HUDEP-2 (cell line): ENCODE measurements at regions not wholly inside any gene's neighbourhood (a gene's known extent, or its start where the extent isn't known, plus 50 kb on each side); places are given as distances from the start of the nearest gene placed in this dataset.

Source experiments
- DNase-seq, 76 experiments: peaks; one replicate each; lab custom pipeline; 2025; ENCODE audit not compliant: unreplicated experiment in 76 of 76; lab: John Stamatoyannopoulos, UW

DNA sequence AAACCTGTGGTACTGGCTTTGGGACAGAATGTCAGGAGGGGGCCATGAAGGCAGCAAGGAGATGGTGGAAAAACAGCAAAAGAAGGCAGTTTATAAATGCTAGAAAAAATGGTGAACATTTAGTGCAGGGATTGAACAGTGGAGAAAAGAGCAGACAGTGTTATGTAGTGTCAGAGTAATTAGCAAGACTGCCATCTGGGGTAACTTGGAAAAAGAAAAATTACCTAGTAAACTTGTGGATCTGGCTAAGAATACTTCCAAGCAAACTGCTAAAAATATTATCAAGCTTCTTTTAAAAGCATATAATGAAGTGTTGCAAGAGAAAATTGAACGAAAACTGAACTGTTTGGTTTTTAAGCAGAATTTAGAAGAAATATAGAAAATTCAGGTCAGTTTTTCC, 267.8 kb downstream of the INSIG2 start:
- DNase-seq: no peak

DNA sequence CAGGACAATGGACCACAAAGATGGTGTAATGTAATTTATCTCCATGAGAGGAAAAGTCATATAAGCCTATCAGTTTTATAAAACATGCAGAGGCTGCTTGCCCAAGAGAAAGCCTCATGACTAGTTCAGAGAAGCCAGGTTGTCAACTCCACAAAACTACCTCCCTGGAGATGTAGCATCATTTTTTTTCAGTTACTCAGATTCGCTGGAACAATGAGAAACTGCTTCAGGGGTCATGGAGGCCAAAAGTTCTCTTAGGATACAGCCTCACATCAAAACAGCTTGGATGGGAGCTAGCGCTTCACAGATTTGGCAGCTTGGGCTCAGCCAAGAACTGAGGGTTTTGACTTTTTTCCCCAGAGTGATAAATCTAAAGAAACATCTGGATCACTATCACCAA, 263.5 kb downstream of the INSIG2 start:
- DNase-seq: no peak

DNA sequence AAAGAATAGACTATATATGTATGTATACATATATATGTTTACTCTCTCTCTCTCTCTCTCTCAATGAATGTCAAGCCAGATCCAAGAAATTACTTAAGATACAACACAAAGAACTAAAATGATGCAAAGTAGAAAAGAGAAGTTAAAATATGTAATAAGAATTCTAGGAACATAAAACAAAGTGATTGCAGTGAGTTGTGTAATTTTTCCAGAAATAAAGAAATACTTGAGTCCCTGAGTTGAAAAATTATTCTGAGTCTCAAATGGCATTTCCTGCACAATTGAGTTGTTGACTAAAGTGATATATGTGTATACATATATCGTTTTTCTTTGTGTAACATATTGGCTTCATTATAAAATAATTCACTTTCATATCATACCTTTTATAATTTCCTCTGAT, 262.4 kb downstream of the INSIG2 start:
- no peak for DNase-seq

DNA sequence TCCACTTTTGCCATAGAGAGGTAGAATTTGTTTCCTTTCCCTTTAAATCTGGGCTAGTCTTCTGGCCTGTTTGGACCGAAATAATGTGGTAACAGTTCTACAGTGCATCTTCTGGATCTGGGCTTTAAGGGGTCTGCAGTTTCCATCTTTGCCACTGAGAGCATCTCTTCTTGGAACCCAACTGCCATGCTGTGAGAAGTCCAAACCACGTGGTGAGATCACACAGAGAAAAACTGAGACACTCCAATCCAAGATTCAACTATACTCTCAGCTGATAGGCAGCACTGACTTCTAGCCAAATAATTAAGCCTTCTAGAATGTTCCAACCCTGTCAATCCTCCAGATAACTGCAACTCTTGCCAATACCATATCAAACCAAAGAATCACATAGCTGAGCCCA, 261.1 kb downstream of the INSIG2 start:
- DNase-seq: no peak

DNA sequence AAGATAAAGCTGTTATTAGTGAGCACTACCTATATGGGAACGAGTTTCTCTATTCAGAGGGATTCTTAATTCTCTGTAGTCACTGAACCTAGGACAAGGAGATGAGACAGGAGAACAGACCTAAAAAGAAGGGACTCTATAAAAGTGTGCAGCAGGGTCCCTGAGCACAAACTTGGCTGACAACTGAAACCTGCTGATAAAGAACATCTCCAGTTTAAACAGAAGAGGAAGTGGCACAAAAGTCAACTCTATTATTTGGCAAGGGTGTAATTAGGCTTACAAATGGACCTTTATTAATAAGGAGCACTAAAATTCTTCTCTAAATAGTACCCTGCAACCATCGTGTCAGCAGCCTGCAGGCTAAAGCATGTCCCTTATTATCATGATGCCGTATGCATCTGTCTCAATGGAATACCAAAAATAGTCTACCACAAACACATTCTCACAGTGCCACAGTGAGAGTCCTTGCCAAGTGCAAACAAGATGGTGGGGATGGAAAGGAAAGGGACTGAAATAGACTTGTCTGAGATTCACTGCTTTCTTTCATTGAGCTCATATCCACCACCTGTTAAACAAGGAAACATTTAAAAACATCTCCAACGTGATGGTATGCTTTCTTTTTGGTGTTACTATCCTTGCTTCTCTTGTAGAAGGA, 260.2 kb downstream of the INSIG2 start:
- DNase-seq: no peak

DNA sequence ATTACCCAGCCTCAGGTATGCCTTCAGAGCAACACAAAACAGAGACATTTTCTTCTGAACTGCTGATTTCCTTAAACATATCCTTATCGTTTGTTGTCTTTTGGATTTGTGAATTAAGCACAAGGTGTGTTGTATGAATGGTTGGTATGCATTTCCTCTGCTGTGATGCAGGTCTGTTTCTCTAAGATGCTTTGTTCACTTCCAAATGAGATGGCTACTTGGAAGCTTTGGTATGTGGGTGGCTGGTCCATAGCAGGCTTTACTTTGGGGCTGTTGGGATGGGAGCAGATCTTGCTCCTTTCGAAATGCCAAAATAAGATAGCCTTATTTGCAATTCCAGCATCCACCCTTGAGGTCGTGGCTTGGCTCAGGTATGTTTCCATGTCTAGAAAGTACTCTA, 257.2 kb downstream of the INSIG2 start:
- DNase-seq: no peak

DNA sequence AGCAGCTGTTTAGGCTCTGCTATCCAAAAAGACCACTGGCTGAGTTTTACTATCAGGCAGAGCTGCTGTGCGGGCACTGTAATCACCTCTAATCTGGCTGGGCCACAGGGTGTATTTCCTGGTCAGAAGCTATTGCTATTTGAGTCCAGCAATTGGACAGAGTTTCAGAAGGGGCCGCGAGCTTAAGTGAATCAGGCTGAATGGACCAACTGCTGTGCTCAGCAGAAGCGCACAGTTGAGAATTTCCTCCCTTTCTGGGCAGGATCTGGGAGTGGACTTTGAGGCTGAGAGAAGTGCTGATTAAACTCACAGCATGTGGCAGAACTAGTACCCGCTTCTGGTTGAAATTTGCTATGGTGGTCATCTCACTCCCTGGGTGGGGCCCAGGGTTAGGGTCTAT, 251.8 kb downstream of the INSIG2 start:
- DNase-seq: peak in 1 of 76 experiments; percentile 8

DNA sequence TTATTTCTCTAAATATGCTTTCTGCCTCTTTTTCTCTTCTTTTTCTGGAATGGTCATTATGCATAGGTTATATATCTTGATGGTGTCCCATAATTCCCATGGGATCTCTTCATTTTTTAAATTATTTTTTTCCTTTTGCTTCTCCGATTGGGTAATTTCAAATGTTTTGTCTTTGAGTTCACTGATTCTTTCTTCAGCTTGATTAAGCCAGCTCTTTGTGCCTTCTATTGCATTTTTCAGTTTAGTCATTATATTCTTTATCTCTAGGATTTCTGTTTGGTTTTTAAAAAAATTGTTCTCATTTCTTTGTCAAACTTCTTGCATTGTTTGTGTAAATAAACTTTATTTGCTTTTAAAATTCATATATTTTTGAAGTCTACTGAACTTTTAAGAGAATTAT, 251.1 kb downstream of the INSIG2 start:
- no peak for DNase-seq

DNA sequence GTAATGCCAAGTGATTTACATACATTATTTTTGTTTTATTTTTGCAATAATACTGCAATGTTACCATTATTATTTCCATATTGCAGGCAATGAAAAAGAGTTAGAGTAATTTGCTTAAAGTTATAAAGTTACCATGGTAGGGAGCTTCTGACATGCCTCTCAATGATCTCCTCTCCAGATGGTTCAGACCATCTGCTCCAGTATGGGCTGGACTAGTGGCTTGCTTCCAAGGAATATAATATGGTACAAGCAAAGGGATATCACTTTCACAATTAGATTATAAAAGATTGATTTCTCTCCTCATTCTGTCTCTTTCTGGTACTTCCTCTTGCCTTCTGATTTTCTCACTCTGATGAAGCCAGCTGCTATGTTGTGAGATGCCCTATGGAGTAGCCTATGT, 245.4 kb downstream of the INSIG2 start:
- DNase-seq: no peak

DNA sequence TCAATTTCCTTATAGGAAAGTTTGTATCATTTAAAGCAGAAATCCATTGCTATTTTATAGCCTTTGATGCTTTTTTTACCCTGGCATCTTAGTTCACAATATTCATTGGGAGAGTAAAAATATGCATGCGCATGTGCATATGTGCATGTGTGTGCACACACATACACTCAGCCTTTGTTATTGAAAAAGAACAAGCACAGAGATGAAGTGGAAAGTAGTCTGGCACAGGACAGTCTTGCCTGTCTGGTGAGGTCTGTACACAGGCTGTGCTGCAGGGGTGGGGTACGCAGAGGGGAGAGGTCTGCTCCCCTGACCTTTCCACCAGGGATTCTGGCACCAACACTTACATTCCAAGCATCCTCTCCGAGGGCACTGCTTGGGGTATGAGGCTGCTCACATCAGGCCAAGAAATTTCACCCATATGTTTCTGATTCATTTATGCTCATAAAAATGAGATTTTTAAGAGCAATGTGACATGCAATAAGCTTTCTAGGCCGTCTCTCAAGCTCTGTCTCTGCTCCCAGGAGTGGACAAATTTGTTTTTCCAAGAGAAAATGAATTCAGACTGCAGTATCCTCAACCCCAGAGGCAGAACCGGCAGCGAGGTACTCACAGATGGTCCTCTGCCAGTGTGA, 237.2 kb downstream of the INSIG2 start:
- DNase-seq: no peak

DNA sequence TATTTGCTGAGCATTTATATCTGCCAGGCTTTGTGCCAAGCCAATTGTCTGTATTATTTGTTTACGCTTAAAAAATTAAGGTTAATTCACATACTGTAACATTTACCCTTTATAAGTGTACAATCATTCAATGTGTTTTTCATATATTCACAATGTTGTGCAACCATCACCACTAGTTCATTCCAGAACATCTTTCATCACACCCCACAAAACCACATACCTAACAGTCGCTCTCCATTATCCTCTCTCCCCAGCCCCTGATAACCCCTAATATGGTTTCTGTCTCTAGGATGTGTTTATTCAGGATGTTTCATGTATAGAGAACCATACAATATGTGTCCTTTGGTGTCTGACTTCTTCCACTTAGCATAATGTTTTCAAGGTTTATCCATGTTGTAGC, 234.1 kb downstream of the INSIG2 start:
- DNase-seq: no peak

DNA sequence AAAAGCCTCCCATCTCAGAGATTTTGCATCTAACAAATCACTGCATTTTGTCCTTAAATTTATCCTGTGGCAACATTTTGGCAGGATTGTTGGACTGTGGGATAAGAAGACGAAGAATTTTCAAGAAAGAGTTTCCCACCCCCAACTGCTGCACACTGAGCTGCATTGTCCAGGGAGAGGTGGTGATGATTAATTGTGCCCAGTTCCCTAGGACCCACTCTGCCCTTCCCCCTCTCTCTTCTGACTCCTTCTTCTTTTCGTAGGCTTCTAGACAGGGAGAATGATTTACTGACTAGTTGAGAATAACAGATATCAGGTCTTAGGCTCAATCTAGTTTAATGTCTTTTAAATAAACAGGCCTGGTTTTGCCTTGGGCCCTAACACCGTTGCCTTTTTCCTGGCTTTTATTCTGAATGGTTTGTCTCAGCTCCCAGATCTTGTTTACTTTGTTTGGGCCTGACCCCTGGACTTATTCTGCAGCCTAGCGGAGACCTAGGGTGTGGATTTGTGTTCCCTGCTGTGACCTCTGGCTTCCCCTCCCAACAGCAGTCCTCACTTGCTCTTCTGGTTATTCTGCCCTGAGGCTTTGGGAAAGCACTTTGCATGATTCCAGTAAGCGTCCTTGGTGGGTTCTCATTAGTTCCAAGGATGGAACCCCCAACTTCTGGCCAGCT, 233.3 kb downstream of the INSIG2 start:
- no peak for DNase-seq

DNA sequence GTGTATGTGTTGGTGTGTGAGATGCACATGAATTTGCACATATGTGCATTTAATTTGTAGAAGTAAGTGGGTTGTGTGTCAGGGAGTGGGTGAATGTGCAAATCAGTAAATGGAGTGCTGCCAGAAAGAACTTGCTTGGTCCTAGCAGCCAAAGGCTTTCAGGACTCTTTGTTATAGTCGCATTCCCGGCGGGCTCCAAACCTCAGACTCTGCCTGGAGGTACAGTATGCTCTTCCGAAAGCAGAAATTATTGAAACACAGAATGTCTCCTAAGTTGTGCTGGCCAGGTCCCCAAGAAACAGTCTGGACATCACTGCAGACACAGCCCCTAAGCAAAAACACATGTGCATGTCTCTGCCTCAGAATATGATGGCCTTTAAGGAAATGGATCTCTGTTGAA, 232.4 kb downstream of the INSIG2 start:
- DNase-seq: no peak

DNA sequence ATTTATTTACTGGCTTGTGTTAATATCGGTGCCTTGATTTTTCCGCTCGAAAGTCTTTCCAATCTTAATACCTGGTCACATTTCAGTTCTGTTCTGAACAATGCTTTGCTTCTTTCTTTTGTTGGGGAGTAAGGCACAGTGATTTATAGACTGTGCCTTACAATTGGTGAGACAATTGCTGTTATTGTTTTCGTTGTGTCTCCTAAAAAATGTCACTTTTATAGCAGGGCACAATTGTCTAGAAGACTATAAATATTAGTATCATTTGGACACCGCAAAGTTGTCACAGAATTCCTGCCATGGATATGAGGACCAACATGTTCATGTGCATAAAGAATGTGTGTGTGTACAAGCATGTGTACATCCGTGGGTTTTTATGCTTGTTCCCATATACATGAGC, 231.9 kb downstream of the INSIG2 start:
- no peak for DNase-seq

DNA sequence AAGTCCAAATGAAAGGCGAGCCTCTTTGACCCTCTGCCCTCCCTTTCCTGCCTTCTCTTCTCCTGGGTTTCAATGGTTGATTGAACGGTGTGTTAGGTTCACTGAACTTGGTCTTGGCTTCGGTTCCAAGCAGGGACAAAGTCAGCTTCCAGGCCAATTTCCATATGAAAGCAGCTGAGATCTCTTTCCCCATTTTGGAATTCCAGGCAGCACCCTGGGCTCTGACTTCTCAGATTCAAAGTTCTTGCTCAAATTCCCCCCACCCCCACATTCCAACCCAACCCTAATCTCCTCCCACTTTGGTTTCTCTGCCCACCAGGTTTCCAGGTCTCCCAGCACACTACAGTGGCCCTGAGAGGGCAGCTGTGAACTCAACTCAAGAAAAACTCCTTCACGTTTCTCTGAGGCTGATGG, 231.0 kb downstream of the INSIG2 start:
- no peak for DNase-seq

DNA sequence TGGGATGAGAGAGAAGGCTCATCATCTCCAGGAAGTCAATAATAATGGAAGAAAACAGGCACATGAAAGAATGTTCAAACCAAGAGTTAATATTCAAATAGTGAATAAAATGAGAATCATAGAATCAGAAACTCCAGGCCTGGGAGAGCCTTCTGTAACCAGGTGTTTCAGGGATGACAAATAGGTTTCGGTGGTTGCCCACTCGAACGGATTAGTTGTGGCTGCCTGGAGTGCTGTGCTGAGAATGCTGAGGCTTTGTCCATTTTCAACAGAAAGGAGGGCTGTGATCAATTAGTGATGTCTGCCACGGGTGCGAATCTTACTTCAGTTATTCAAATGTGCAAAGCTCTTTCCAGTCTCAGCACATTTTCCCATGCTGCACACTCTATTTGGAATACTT, 227.3 kb downstream of the INSIG2 start:
- no peak for DNase-seq

DNA sequence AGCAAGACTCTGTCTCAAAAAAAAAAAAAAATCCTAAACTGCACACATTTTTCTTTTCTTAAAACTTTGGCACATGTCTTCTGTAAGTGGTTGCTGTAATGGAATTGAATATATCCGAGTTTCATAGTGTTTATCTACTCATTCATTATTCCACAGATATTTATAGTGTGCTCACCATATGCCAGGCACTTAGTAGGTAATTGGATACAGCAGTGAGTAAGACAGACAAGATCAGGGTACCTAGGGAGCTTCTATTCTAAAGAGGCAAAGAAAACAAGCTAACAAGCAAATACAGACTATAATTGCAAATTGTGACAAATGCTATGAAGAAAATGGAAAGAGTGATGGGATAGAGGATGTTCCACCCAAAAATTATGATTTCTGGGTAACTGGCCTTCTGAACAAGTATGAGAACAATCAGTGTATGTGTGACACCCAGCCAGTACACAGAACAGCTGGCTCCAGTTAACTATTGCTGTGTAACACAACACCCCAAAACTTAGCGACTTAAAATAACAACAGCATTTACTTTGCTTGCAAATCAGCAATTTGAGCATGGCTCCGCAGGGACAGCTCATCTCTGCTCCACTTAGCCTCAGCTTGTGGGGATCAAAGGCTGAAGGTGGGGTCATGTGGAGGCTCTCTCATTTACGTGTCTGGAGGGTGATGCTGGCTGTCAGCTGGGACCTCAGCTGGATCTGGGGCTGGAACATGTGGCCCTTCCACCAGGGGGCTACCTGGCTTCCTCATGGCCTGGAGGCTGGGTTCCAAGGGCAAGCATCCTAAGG, 224.9 kb downstream of the INSIG2 start:
- no peak for DNase-seq

DNA sequence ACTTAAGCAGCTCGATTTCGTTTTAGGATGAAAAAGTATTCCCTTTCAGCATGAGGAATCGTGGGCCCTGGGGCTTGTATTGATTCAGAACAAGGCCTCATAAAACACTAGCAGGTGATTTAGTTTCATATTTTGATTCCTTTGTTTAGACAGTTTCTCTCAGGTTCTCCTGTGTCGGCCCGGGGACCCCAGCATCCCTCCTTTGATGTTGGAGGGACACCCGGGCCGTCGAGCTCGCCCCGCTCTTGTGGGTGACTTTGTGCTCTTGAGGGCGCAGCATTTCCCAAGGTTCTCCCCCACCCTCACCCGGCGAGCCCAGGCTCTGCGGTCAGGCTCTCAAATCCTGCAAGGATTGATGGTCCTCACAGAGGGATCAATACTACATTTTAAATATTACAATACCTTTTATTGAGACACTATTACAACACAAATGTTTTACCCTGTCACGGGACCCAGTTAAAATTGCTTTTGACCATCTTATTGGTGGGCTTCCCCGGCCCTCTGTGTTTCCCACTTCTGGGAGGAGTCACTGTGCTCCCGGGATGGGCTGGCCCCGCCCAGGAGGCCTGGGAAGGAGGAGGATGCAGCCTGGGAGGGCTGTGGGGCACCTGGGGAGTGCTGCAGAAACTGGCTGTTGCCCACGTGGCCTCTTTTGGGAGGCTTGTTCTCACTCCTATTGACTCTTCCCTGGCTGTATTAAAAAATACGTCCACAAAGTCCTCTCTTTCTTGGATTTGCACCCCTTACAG, 222.6 kb downstream of the INSIG2 start:
- DNase-seq: no peak

DNA sequence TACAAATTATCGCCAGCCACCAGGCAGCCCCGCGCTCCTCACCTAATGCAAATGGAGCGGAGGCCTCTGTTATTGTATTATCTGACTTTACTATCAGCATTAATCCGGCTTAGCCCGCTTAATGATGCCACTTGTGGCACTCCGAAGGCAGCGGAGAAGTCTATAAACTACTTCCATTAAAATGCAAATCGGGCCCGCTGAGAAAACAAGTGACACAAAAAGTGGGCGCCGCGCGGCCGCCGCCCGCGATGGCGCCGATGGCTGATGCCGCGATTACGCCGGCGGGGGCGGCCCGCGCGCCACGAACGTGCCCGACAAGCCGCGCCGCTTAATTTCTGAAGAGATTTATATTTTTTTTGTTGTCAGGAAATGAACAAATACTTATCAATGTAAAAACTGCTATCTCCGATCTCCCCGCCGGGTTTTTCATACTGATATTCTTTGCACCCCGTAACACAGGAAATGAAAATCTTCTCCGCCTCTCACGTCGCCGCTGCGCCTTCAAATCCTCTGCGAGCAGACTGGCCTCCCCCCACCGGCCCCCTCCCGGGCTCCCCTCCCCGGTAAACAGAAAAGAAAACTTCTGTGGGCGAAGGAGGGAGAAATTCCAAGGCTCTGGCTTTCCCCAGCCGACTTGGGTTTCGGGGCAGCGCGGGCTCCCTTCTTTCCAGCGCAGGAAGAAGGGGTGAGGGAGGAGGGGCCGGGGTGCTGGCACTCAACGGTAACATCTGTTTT, 221.8 kb downstream of the INSIG2 start:
- DNase-seq: peak in 10 of 76 experiments; percentile 2 to 29 (median 11)
